ENCODE measurements at regions not wholly inside any gene's neighbourhood (a gene's known extent, or its start where the extent isn't known, plus 50 kb on each side); places are given as distances from the start of the nearest gene placed in this dataset.

DNA sequence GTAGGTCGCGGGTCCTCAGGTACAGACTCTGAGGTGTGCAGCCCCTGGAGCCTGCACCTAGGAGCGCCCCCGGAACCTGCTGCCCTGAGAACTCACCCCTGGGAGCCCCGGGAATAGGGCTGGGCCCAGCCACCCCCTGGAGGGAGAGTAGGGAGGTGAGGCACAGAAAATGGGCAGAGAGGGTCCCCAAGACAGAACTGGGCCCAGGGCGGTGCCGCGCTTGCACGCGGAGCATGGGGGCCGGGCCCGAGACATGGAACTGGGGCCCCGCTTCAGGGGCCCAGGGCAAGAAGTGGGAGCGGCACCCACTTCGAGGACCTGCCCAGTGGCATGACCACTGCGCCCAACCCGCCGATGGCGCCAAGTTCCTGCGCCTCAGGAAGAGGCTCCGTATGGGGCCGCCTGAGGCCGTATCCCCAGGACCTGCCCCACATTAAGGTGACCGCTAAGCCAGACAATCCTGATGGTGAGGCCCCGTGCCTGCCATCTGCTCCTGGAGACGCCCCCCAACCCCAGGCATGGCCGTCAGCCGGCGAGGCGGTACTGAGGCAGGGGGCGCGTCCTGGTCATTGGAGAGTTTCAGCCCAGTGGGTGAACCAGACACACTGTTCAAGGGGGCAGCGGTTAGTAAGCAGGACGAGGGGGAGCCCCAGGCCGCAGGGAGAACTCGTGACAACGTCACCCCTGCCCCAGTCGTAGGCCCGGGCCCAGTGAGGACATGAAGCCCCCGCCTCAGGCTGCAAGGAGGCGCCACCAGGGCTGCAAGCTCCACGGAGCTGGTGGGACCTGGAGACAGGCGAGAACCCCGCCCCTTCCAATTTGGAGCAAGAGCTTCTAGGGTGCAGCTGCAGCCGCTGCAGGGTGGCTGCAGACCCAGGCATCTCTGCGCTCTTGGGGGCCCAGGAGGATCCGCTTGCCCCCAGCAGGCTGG is 89.5 kb upstream of the PUM3 start (continued):
- TF ChIP-seq JUND (IDR thresholded peaks at IDR 0.05; ENCODE audit: low read length), result no peak
